Bone marrow (tissue), 2 donors: ENCODE measurements at regions not wholly inside any gene's neighbourhood (a gene's known extent, or its start where the extent isn't known, plus 50 kb on each side); places are given as distances from the start of the nearest gene placed in this dataset.

ENCODE experiments used
- DNase-seq, 2 donors: peaks; one replicate each; lab custom pipeline; 2025; lab: John Stamatoyannopoulos, UW

GRCh38 chr10:71069909-71070666 lies 142.3 kb upstream of the UNC5B start:
- DNase-seq: no peak

- DNase-seq: no peak
Observed at GRCh38 chr10:71070741-71071140, 141.6 kb upstream of the UNC5B start.

GRCh38 chr10:71072131-71072822 lies 140.1 kb upstream of the UNC5B start:
- no peak for DNase-seq

- DNase-seq: no peak
Observed at GRCh38 chr10:71072823-71073210, 139.6 kb upstream of the UNC5B start.

- DNase-seq: no peak
Observed at GRCh38 chr10:71073451-71074175, 138.8 kb upstream of the UNC5B start.

- no peak for DNase-seq
Observed at GRCh38 chr10:71074176-71074755, 138.1 kb upstream of the UNC5B start.

- DNase-seq: no peak
Observed at GRCh38 chr10:71075086-71075758, 137.1 kb upstream of the UNC5B start.

GRCh38 chr10:71075759-71076472 lies 136.5 kb upstream of the UNC5B start:
- DNase-seq: no peak

GRCh38 chr10:71076473-71077142 lies 135.8 kb upstream of the UNC5B start:
- DNase-seq: no peak

- DNase-seq: no peak
Observed at GRCh38 chr10:71077143-71077581, 135.2 kb upstream of the UNC5B start.

- DNase-seq: no peak
Observed at GRCh38 chr10:71077796-71078453, 134.4 kb upstream of the UNC5B start.

GRCh38 chr10:71078454-71079145 lies 133.8 kb upstream of the UNC5B start:
- DNase-seq: no peak

- DNase-seq: no peak
Observed at GRCh38 chr10:71079761-71080380, 132.5 kb upstream of the UNC5B start.

- no peak for DNase-seq
Observed at GRCh38 chr10:71080381-71081228, 131.8 kb upstream of the UNC5B start.

GRCh38 chr10:71081229-71081560 lies 131.2 kb upstream of the UNC5B start:
- DNase-seq: no peak

- no peak for DNase-seq
Observed at GRCh38 chr10:71081912-71082311, 130.5 kb upstream of the UNC5B start.

GRCh38 chr10:71082960-71083715 lies 129.2 kb upstream of the UNC5B start:
- DNase-seq: no peak

- DNase-seq: no peak
Observed at GRCh38 chr10:71083716-71083975, 128.7 kb upstream of the UNC5B start.
